ENCODE measurements at regions not wholly inside any gene's neighbourhood (a gene's known extent, or its start where the extent isn't known, plus 50 kb on each side); places are given as distances from the start of the nearest gene placed in this dataset.

GRCh38 chr4:112057470-112057869 is 87.8 kb upstream of the FAM241A start:
- no peaks in the 10 kb centered on the region for H4K20me1 ChIP-seq (ENCODE audit: insufficient read depth, low read length)
- DNase-seq (no peak), ATAC-seq (ENCODE audit: low read depth) (no peak)
- no peaks in the 10 kb centered on the region for H3K79me1 ChIP-seq (ENCODE audit: low read depth in 1 of 2, low read length in 2 of 2)
- no peak for TF ChIP-seq ELK1 (IDR thresholded peaks at IDR 0.05; ENCODE audit: borderline replicate concordance, low read depth, low read length)
- TF ChIP-seq BHLHE40 (IDR thresholded peaks at IDR 0.05; ENCODE audit: low read depth, low read length) = no peak
- TF ChIP-seq FOS (IDR thresholded peaks at IDR 0.05; ENCODE audit: low read depth, low read length) = no peak
- TF ChIP-seq CTCF (conservative IDR thresholded peaks at IDR 0.05; ENCODE audit: low read depth, low read length) = no peak
- no peak for TF ChIP-seq POLR2A (IDR thresholded peaks at IDR 0.05; ENCODE audit: low read depth, low read length)
- no peak overlapping the region for H3K9ac ChIP-seq (ENCODE audit: low read depth, low read length)
- H3K9me3 ChIP-seq (ENCODE audit: control insufficient read depth, insufficient read depth, low read length) = no peaks in the 10 kb centered on the region
- H3K4ac ChIP-seq (ENCODE audit: low read depth, low read length) = no peak overlapping the region
- H3K9me1 ChIP-seq (ENCODE audit: insufficient read depth, low read length) = no peaks in the 10 kb centered on the region
- WGBS, 2 experiments (ENCODE audit: extremely low coverage in 2 of 2, insufficient read length in 1 of 2) = no CpG with 5 or more reads among the region's 3 CpGs
- ChIA-PET CTCF (interaction anchor here (0.6 kb wide), 1 partner anchor 10 kb away, joined by 3 read pairs; no protein-coding TSS in a partner anchor), POLR2A (ENCODE audit: unreplicated experiment) (no interaction called here)
- no peak overlapping the region for H3K18ac ChIP-seq (ENCODE audit: low read depth, low read length)
- intact Hi-C loops (cut with micrococcal nuclease) = no loop called here
- H2AFZ ChIP-seq (replicated peaks; ENCODE audit: low read length, poor library complexity) = no peak overlapping the region
- no peak overlapping the region for H4K91ac ChIP-seq (ENCODE audit: insufficient read depth, low read depth, low read length)
- no peak overlapping the region for H2BK5ac ChIP-seq (ENCODE audit: low read depth, low read length, poor library complexity, severe bottlenecking)
- no peak overlapping the region for H2BK120ac ChIP-seq (ENCODE audit: low read depth, low read length)
- no peak overlapping the region for H3K23ac ChIP-seq (ENCODE audit: low read depth, low read length)
- H3K4me2 ChIP-seq (ENCODE audit: low read depth, low read length) = no peak overlapping the region
- no peak overlapping the region for H4K8ac ChIP-seq (ENCODE audit: low read depth in 2 of 2, low read length in 2 of 2)
- no peaks in the 10 kb centered on the region for H3K4me1 ChIP-seq (ENCODE audit: control insufficient read depth, insufficient read depth, low read length)
- no peak overlapping the region for H4K5ac ChIP-seq (ENCODE audit: low read depth, low read length)
- no peak overlapping the region for H2BK15ac ChIP-seq (ENCODE audit: low read depth, low read length)
- H3K14ac ChIP-seq (replicated peaks; ENCODE audit: low read depth, low read length) = no peak overlapping the region
- BruUV-seq (replicated peaks) = no TSS peak
- peaks cover 2% of the 10 kb centered on the region; the same call in 1 of the 2 replicates for H3K27me3 ChIP-seq (ENCODE audit: control insufficient read depth, insufficient read depth, low read length)
- H2AK5ac ChIP-seq (ENCODE audit: low read depth, low read length) = no peak overlapping the region
- no peak overlapping the region for H3K56ac ChIP-seq (ENCODE audit: extremely low read depth, insufficient read depth, low read length)
- H3K27ac ChIP-seq (ENCODE audit: insufficient read depth, low read length) = no peak overlapping the region
- no peak overlapping the region for H2AK9ac ChIP-seq (replicated peaks; ENCODE audit: low read depth, low read length, poor library complexity)
- in situ Hi-C loops (cut with MboI; ENCODE audit: low sequenced_read_pairs) = no loop called here
- no peak overlapping the region for H3K4me3 ChIP-seq (ENCODE audit: insufficient read depth, low read depth, low read length)
- H2BK20ac ChIP-seq (ENCODE audit: low read depth, low read length) = no peak overlapping the region
- dilution Hi-C loops (cut with HindIII; ENCODE audit: low sequenced_read_pairs, unreplicated experiment) = no loop called here
- H3K36me3 ChIP-seq (ENCODE audit: control insufficient read depth, insufficient read depth, low read length) = no peaks in the 10 kb centered on the region

Measured in IMR-90 (cell line).